ENCODE measurements at regions not wholly inside any gene's neighbourhood (a gene's known extent, or its start where the extent isn't known, plus 50 kb on each side); places are given as distances from the start of the nearest gene placed in this dataset.

DNA sequence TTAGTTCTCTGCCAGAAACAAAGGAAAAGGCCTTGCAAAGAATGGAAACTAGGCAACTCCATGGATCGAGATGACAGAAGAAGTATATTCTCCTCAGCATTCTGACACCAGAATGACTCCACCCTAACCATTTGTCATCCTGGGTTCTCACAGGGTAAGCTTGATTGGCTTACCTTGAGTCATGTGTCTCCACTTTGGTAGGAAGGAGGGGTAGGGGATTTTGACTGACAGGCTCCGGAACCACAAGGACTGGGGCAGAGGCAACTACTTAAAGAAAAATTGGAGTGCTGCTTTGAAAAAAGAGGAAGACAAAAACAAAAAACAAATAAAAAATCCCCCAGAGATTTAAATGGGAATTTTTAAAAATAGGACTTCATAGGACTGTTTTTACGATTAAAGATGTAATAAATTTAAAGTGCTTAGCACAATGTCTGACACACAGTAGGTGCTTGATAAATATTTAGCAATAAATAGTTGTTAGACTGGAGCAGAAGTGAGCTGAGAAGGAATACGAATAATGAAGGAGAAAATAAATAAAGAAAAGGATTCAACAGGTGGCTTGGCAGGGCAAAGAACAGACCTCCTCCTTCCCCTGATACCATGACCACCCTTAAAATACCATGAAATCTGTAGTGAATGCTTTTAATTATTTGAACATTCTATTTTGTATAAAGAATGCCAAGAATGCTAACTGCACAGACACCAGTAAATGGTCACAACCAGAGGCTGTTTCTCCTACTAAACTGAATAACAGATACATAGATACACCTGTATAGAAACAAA lies 230.2 kb downstream of the CDCA7 start:
- Mint-ChIP-seq H3K4me3 (no peak overlapping the region), H3K27me3 (ENCODE audit: low read depth) (no peaks in the 10 kb centered on the region), H3K36me3 (ENCODE audit: insufficient read depth in 1 of 3, low read depth in 3 of 3) (no peaks in the 10 kb centered on the region), H3K27ac (no peak overlapping the region), H3K9me3 (no peaks in the 10 kb centered on the region; a peak in 1 of 5 replicates), H3K4me1 (peaks cover 4 to 10% of the 10 kb centered on the region in 2 experiments; a peak in 3 of 4 replicates)
- no peak overlapping the region for H3K4me2 ChIP-seq (ENCODE audit: insufficient read depth, insufficient read length, low read length)
- no peaks in the 10 kb centered on the region for H3K4me1 ChIP-seq (ENCODE audit: insufficient read depth, low read length)
- no peak overlapping the region for H3K18ac ChIP-seq (ENCODE audit: insufficient read length, low read depth, low read length)
- H4K5ac ChIP-seq (ENCODE audit: insufficient read length, low read depth, low read length), result no peak overlapping the region
- H2AFZ ChIP-seq (ENCODE audit: low read length), result no peak overlapping the region
- no peak for TF ChIP-seq CTCF (conservative IDR thresholded peaks at IDR 0.05)
- no peak overlapping the region for H3K56ac ChIP-seq (ENCODE audit: insufficient read length, low read depth, low read length)
- H3K23ac ChIP-seq (ENCODE audit: insufficient read length, low read depth, low read length), result no peak overlapping the region
- H3K27ac ChIP-seq (ENCODE audit: insufficient read length, low read depth, low read length), result no peak overlapping the region
- no peak overlapping the region for H4K91ac ChIP-seq (ENCODE audit: insufficient read length, low read depth, low read length)
- H2AK5ac ChIP-seq (ENCODE audit: insufficient read length, low read length), result no peak overlapping the region
- H2BK5ac ChIP-seq (ENCODE audit: insufficient read length, low read length), result no peak overlapping the region
- H3K23me2 ChIP-seq (ENCODE audit: insufficient read length, low read depth, low read length, poor library complexity, severe bottlenecking), result no peaks in the 10 kb centered on the region
- no peaks in the 10 kb centered on the region for H3K79me2 ChIP-seq (ENCODE audit: insufficient read depth, low read length)
- no peak overlapping the region for H2BK15ac ChIP-seq (ENCODE audit: low read depth, low read length)
- no CpG with 5 or more reads among the region's 4 CpGs for WGBS (ENCODE audit: extremely low coverage, insufficient read length, low lambda C conversion rate)
- no peak overlapping the region for H3K4ac ChIP-seq (ENCODE audit: low read depth, low read length)
- no peaks in the 10 kb centered on the region for H3K79me1 ChIP-seq (ENCODE audit: insufficient read depth, low read depth, low read length, poor library complexity, severe bottlenecking)
- H2BK12ac ChIP-seq (ENCODE audit: insufficient read length, low read depth, low read length), result no peak overlapping the region
- H4K20me1 ChIP-seq (ENCODE audit: control insufficient read depth, insufficient read depth, insufficient read length), result no peaks in the 10 kb centered on the region
- no peak overlapping the region for H3T11ph ChIP-seq (ENCODE audit: low read length)
- H3K9me3 ChIP-seq (ENCODE audit: control insufficient read depth, low read depth, low read length), result no peaks in the 10 kb centered on the region
- no peaks in the 10 kb centered on the region for H3K27me3 ChIP-seq (ENCODE audit: insufficient read depth, low read length)
- no peak overlapping the region for H2BK120ac ChIP-seq (ENCODE audit: low read depth, low read length, poor library complexity, severe bottlenecking)
- H4K8ac ChIP-seq (replicated peaks; ENCODE audit: insufficient read length, low read depth, low read length), result no peak overlapping the region
- H2BK20ac ChIP-seq (ENCODE audit: low read depth, low read length, poor library complexity, severe bottlenecking), result no peak overlapping the region
- DNase-seq, result no peak
- no peak overlapping the region for H3K14ac ChIP-seq (ENCODE audit: insufficient read depth, low read length)
- H3K9ac ChIP-seq (ENCODE audit: extremely low read depth, insufficient read length, low read length), result no peak overlapping the region
